ENCODE measurements at regions not wholly inside any gene's neighbourhood (a gene's known extent, or its start where the extent isn't known, plus 50 kb on each side); places are given as distances from the start of the nearest gene placed in this dataset.

GRCh38 chr6:65798280-65799014 is 91.4 kb upstream of the EYS start:
- H3K4me2 ChIP-seq (ENCODE audit: insufficient read depth, low read length): no peak overlapping the region
- no peaks in the 10 kb centered on the region for H3K36me3 ChIP-seq (ENCODE audit: insufficient read depth, low read length)
- no peaks in the 10 kb centered on the region for H3K4me1 ChIP-seq (ENCODE audit: insufficient read depth, low read length)
- no peak overlapping the region for H3K4me3 ChIP-seq (ENCODE audit: low read depth in 1 of 2, low read length in 2 of 2)
- H3K79me2 ChIP-seq (ENCODE audit: insufficient read depth, low read length): no peaks in the 10 kb centered on the region
- no peak overlapping the region for H3K27ac ChIP-seq (ENCODE audit: low read length)
- no peaks in the 10 kb centered on the region for H4K20me1 ChIP-seq (ENCODE audit: insufficient read depth, low read length)
- ATAC-seq (ENCODE audit: insufficient read depth, low read depth) (no peak), DNase-seq (no peak)
- H3K9ac ChIP-seq (ENCODE audit: low read depth, low read length): no peak overlapping the region
- H3K9me3 ChIP-seq (ENCODE audit: insufficient read depth, low read length, severe bottlenecking): no peaks in the 10 kb centered on the region
- H2AFZ ChIP-seq (ENCODE audit: low read depth, low read length): no peak overlapping the region
- no peaks in the 10 kb centered on the region for H3K27me3 ChIP-seq (ENCODE audit: insufficient read depth, low read length, poor library complexity)
- TF ChIP-seq, protein P1, sequence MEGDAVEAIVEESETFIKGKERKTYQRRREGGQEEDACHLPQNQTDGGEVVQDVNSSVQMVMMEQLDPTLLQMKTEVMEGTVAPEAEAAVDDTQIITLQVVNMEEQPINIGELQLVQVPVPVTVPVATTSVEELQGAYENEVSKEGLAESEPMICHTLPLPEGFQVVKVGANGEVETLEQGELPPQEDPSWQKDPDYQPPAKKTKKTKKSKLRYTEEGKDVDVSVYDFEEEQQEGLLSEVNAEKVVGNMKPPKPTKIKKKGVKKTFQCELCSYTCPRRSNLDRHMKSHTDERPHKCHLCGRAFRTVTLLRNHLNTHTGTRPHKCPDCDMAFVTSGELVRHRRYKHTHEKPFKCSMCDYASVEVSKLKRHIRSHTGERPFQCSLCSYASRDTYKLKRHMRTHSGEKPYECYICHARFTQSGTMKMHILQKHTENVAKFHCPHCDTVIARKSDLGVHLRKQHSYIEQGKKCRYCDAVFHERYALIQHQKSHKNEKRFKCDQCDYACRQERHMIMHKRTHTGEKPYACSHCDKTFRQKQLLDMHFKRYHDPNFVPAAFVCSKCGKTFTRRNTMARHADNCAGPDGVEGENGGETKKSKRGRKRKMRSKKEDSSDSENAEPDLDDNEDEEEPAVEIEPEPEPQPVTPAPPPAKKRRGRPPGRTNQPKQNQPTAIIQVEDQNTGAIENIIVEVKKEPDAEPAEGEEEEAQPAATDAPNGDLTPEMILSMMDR (IDR thresholded peaks at IDR 0.05; ENCODE audit: borderline replicate concordance, extremely low read depth, low read length, poor library complexity, severe bottlenecking): no peak
- no peak for TF ChIP-seq EZH2 (IDR thresholded peaks at IDR 0.05; ENCODE audit: borderline replicate concordance, low read depth, low read length, severe bottlenecking)

GRCh38 chr6:65790666-65791065 is 83.6 kb upstream of the EYS start:
- Histone ChIP-seq H3K4me1 (ENCODE audit: insufficient read depth, low read length) (no peaks in the 10 kb centered on the region), H4K20me1 (ENCODE audit: insufficient read depth, low read length) (no peaks in the 10 kb centered on the region), H3K79me2 (ENCODE audit: insufficient read depth, low read length) (no peaks in the 10 kb centered on the region), H3K36me3 (ENCODE audit: insufficient read depth, low read length) (no peaks in the 10 kb centered on the region), H3K27me3 (ENCODE audit: insufficient read depth, low read length, poor library complexity) (no peaks in the 10 kb centered on the region), H2AFZ (ENCODE audit: low read depth, low read length) (no peak overlapping the region), H3K9ac (ENCODE audit: low read depth, low read length) (no peak overlapping the region), H3K4me3 (ENCODE audit: low read depth in 1 of 2, low read length in 2 of 2) (no peak overlapping the region), H3K27ac (ENCODE audit: low read length) (no peak overlapping the region), H3K4me2 (ENCODE audit: insufficient read depth, low read length) (no peak overlapping the region), H3K9me3 (ENCODE audit: insufficient read depth, low read length, severe bottlenecking) (peaks cover 2% of the 10 kb centered on the region)
- TF ChIP-seq, protein P1 (IDR thresholded peaks at IDR 0.05; ENCODE audit: borderline replicate concordance, extremely low read depth, low read length, poor library complexity, severe bottlenecking): no peak
- TF ChIP-seq EZH2 (IDR thresholded peaks at IDR 0.05; ENCODE audit: borderline replicate concordance, low read depth, low read length, severe bottlenecking): no peak
- ATAC-seq (ENCODE audit: insufficient read depth, low read depth): no peak
- no peak for DNase-seq

- TF ChIP-seq EZH2 (IDR thresholded peaks at IDR 0.05; ENCODE audit: borderline replicate concordance, low read depth, low read length, severe bottlenecking): no peak
- TF ChIP-seq, protein P1 (IDR thresholded peaks at IDR 0.05; ENCODE audit: borderline replicate concordance, extremely low read depth, low read length, poor library complexity, severe bottlenecking): no peak
- Histone ChIP-seq H3K4me1 (ENCODE audit: insufficient read depth, low read length) (no peaks in the 10 kb centered on the region), H3K79me2 (ENCODE audit: insufficient read depth, low read length) (no peaks in the 10 kb centered on the region), H3K9me3 (ENCODE audit: insufficient read depth, low read length, severe bottlenecking) (peaks cover 2% of the 10 kb centered on the region), H3K36me3 (ENCODE audit: insufficient read depth, low read length) (no peaks in the 10 kb centered on the region), H2AFZ (ENCODE audit: low read depth, low read length) (no peak overlapping the region), H3K27ac (ENCODE audit: low read length) (no peak overlapping the region), H3K9ac (ENCODE audit: low read depth, low read length) (no peak overlapping the region), H3K4me2 (ENCODE audit: insufficient read depth, low read length) (no peak overlapping the region), H4K20me1 (ENCODE audit: insufficient read depth, low read length) (no peaks in the 10 kb centered on the region), H3K27me3 (ENCODE audit: insufficient read depth, low read length, poor library complexity) (no peaks in the 10 kb centered on the region), H3K4me3 (ENCODE audit: low read depth in 1 of 2, low read length in 2 of 2) (no peak overlapping the region)
- no peak for DNase-seq
- no peak for ATAC-seq (ENCODE audit: insufficient read depth, low read depth)
These were observed 80.8 kb upstream of the EYS start for GRCh38 chr6:65787787-65788186.
